RPMI8226 (cell line): ENCODE measurements at regions not wholly inside any gene's neighbourhood (a gene's known extent, or its start where the extent isn't known, plus 50 kb on each side); places are given as distances from the start of the nearest gene placed in this dataset.

ENCODE experiments used
- DNase-seq: peaks from one replicate; pipeline ENCODE4 v3.0.0-alpha.2; 2015

- DNase-seq = peak; percentile 12
These were observed 545.2 kb upstream of the ACO1 start for GRCh38 chr9:31839273-31839672.

GRCh38 chr9:31840702-31841101 is 543.7 kb upstream of the ACO1 start:
- DNase-seq = no peak

GRCh38 chr9:31847963-31848362 is 536.5 kb upstream of the ACO1 start:
- no peak for DNase-seq

- peak; percentile 54 for DNase-seq
These were observed 535.7 kb upstream of the ACO1 start for GRCh38 chr9:31848505-31849285.

- DNase-seq = no peak
These were observed 530.3 kb upstream of the ACO1 start for GRCh38 chr9:31854187-31854586.

GRCh38 chr9:31868830-31869229 is 515.6 kb upstream of the ACO1 start:
- no peak for DNase-seq

GRCh38 chr9:31870276-31870675 is 514.2 kb upstream of the ACO1 start:
- DNase-seq = no peak

- no peak for DNase-seq
These were observed 510.7 kb upstream of the ACO1 start for GRCh38 chr9:31873722-31874121.

- DNase-seq = no peak
These were observed 490.4 kb upstream of the ACO1 start for GRCh38 chr9:31894008-31894407.

GRCh38 chr9:31908158-31908890 is 476.1 kb upstream of the ACO1 start:
- DNase-seq = peak; percentile 56

GRCh38 chr9:31908891-31909480 is 475.5 kb upstream of the ACO1 start:
- peak; percentile 46 for DNase-seq

GRCh38 chr9:31912636-31913035 is 471.8 kb upstream of the ACO1 start:
- no peak for DNase-seq

GRCh38 chr9:31916591-31917241 is 467.7 kb upstream of the ACO1 start:
- DNase-seq = peak; percentile 17

GRCh38 chr9:31937737-31938136 is 446.7 kb upstream of the ACO1 start:
- DNase-seq = peak; percentile 26

- DNase-seq = no peak
These were observed 433.7 kb upstream of the ACO1 start for GRCh38 chr9:31950756-31951155.

- no peak for DNase-seq
These were observed 425.9 kb upstream of the ACO1 start for GRCh38 chr9:31958572-31958971.

- DNase-seq = no peak
These were observed 414.9 kb upstream of the ACO1 start for GRCh38 chr9:31969552-31969951.

GRCh38 chr9:31983895-31984294 is 400.5 kb upstream of the ACO1 start:
- no peak for DNase-seq

GRCh38 chr9:31996331-31996730 is 388.1 kb upstream of the ACO1 start:
- DNase-seq = no peak

- DNase-seq = no peak
These were observed 379.9 kb upstream of the ACO1 start for GRCh38 chr9:32004431-32005076.

GRCh38 chr9:32010322-32010721 is 374.1 kb upstream of the ACO1 start:
- peak; percentile 20 for DNase-seq

- DNase-seq = peak; percentile 14
These were observed 373.4 kb upstream of the ACO1 start for GRCh38 chr9:32011049-32011448.

GRCh38 chr9:32015795-32016194 is 368.6 kb upstream of the ACO1 start:
- no peak for DNase-seq
